C4-2B (cell line): ENCODE measurements at regions not wholly inside any gene's neighbourhood (a gene's known extent, or its start where the extent isn't known, plus 50 kb on each side); places are given as distances from the start of the nearest gene placed in this dataset.
A peak's percentile ranks its signal among the peaks of the same experiment; 100 is the strongest.

ENCODE experiments used
- H3K27ac ChIP-seq: fragments of 450-650 bp; 2 replicates; pipeline ENCODE4 v1.5.1; 2017
- CTCF ChIP-seq: fragments of 450-650 bp; conservative IDR thresholded peaks from 2 replicates; pipeline ENCODE4 v1.5.1; 2017; ENCODE audit warnings: mild to moderate bottlenecking
- ZFX ChIP-seq: fragments of 450-650 bp; IDR thresholded peaks from 2 replicates; pipeline ENCODE4 v1.6.1; 2017

DNA sequence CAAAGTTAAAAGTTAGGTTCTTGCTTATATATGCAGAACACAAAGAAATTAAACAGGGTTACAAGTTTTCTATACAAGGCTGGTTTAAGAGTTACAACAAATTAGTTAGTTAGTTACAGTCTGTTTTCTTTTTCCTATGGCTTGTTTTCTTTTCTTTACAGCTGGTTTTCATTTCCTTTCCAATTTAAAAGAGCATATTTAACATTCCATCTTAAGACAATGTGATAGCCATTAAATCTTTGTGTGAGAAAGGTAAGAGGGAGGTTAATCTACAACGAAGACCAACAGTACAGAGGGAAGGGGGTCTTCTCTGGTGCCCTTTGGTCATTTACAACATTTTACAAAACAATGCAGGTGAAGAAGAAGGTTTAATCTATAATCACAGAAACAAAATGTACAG lies 290.6 kb downstream of the ZNF674 start:
- no peak overlapping the region for H3K27ac ChIP-seq
- TF ChIP-seq CTCF: no peak
- no peak for TF ChIP-seq ZFX

DNA sequence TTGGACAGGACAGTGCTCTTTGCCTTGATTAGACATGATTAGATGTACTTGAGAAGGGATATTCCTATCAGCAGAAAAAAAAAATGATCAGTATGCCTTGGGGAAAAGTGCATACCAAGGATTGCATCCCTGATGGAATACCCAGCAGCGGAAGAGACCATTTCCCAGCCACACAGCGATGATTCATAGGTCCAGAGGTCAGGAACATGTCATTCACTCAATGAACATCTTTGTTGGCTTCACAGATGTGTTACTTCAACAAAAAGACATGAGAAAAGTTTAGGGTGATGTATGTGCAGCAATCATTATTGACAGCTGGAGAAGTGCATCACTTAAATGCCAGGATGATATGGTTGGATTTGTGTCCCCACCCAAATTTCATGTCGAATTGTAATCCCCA lies 293.5 kb downstream of the ZNF674 start:
- H3K27ac ChIP-seq: no peak overlapping the region
- TF ChIP-seq ZFX (no peak), CTCF (no peak)

- no peak for TF ChIP-seq ZFX
- TF ChIP-seq CTCF: no peak
- no peak overlapping the region for H3K27ac ChIP-seq
Measured at GRCh38 chrX:46250151-46250550, 295.1 kb downstream of the ZNF674 start.

DNA sequence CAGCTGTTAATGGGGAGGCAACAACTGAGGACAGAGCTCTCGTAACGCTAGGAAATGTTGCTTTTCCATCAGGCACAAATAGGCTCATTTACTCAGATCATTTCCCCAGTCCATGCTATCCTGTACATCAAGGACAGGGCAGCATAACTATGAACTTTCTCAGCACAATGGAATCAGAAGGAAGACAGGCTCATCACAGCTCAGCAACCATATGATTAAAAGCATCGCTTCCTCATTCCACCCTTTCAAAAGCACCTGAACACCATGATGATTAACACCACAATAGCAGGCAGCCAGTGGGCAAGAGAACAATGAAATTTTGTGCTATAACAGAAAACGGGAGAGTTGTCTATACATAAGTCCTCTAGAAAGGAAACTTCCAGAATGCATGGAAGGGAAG lies 297.8 kb downstream of the ZNF674 start:
- TF ChIP-seq CTCF (no peak), ZFX (no peak)
- H3K27ac ChIP-seq: no peak overlapping the region

DNA sequence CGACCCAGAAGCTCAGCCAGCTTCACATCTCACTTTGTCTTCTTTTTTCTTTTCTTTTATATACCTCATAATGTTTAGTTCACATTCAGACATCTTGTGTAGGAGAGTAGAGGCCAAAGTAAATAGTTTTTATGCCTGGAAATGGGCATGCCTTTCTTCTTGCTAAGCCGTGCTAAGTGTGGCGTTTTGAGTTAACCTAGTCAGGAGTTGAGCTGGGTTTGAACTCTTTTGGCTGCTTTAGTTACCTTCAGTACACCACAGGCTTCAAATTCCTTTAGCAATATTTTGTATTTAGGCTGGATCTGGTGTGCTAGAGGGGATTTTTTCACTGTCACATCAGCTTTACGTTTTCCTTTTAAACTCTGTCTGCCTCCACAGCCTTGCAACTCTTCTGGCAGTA lies 300.8 kb downstream of the ZNF674 start:
- no peak for TF ChIP-seq ZFX
- TF ChIP-seq CTCF: no peak
- H3K27ac ChIP-seq: no peak overlapping the region

GRCh38 chrX:46236411-46236810 lies 308.8 kb downstream of the ZNF674 start:
- no peak overlapping the region for H3K27ac ChIP-seq
- TF ChIP-seq ZFX: no peak
- TF ChIP-seq CTCF: no peak

GRCh38 chrX:46235778-46236177 lies 309.4 kb downstream of the ZNF674 start:
- TF ChIP-seq CTCF (no peak), ZFX (no peak)
- H3K27ac ChIP-seq: peak overlapping the region; percentile 32
